ENCODE measurements at regions not wholly inside any gene's neighbourhood (a gene's known extent, or its start where the extent isn't known, plus 50 kb on each side); places are given as distances from the start of the nearest gene placed in this dataset.

DNA sequence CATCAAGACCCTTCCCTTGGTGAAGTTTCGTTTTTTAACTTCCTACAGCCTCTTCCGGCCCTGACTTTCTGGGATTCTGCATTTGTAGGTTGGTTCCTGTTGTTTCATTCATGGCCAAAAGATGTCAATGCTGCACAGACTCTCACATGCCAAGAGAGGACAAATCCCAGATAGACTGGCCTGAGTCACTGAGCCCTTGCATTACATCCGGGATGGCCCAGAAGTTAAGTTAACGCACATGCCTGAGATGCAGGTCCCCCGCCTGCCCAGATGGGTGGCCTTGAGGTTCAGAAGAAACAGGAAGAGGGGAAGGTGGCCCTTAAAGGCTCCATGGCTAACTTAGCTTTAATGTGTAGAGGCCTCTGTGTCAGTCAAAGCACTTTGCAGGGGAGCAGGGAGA lies 51.6 kb upstream of the SRGAP3 start:
- TF ChIP-seq, protein P1, sequence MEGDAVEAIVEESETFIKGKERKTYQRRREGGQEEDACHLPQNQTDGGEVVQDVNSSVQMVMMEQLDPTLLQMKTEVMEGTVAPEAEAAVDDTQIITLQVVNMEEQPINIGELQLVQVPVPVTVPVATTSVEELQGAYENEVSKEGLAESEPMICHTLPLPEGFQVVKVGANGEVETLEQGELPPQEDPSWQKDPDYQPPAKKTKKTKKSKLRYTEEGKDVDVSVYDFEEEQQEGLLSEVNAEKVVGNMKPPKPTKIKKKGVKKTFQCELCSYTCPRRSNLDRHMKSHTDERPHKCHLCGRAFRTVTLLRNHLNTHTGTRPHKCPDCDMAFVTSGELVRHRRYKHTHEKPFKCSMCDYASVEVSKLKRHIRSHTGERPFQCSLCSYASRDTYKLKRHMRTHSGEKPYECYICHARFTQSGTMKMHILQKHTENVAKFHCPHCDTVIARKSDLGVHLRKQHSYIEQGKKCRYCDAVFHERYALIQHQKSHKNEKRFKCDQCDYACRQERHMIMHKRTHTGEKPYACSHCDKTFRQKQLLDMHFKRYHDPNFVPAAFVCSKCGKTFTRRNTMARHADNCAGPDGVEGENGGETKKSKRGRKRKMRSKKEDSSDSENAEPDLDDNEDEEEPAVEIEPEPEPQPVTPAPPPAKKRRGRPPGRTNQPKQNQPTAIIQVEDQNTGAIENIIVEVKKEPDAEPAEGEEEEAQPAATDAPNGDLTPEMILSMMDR (IDR thresholded peaks at IDR 0.05): no peak
- no peak for TF ChIP-seq ZFX (IDR thresholded peaks at IDR 0.05; ENCODE audit: borderline replicate concordance)
- no peak overlapping the region for H3K27ac ChIP-seq

DNA sequence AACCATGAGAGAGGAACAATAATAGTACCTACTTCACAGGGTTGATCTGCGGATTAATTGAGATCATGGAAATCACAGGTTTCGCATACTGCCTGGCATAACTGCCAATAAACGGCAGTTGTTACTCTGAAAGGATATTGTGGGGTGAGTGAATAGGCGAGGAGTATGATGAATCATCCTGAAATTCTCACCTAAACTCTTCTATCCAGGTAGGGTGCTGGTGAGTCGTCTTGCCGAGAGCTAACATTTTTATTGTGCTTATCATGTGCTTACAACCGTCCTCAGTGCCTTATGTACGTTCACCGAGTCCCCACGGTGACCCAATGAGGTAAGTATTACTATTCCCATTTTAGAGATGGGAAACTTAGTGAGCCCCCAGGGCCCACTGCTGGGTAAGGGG lies 52.4 kb upstream of the SRGAP3 start:
- H3K27ac ChIP-seq: no peak overlapping the region
- TF ChIP-seq ZFX (IDR thresholded peaks at IDR 0.05; ENCODE audit: borderline replicate concordance): no peak
- TF ChIP-seq, protein P1 (IDR thresholded peaks at IDR 0.05): no peak

DNA sequence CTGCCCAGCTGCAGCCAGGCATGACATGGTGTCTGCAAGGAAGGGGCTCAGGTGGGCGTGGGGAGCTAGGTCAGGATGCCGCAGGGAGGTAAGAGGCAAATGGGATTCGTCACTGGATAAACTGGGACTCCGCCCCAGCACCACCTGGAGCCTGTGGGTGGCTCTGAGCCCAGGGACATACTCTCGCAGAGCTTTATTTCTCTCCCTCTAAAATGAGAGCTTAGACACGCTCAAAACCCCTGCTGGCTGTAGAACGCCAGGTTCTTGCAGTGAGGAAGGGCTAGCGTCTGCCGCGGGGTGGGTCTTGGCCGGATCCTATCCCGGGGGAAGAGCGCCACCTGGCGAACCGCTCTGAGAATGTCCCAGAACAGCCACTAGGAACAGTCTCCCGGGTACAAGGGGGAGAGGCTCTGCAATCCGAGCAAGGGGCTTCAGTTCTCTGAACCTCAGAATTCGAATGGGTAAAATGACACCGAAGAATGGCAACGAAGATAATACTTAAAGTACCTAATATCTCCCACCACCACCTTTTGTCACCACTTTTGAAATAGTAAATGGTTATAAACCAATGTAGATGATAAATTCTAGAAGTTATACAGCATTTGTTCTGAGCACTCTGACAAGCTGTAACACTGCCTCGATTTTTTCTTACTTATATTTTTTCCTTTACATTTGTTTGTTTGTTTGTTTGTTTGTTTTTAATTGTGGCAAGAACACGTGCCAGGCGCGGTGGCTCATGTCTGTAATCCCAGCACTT lies 53.2 kb upstream of the SRGAP3 start:
- TF ChIP-seq, protein P1 (IDR thresholded peaks at IDR 0.05): peak; percentile 92
- TF ChIP-seq ZFX (IDR thresholded peaks at IDR 0.05; ENCODE audit: borderline replicate concordance): no peak
- no peak overlapping the region for H3K27ac ChIP-seq

DNA sequence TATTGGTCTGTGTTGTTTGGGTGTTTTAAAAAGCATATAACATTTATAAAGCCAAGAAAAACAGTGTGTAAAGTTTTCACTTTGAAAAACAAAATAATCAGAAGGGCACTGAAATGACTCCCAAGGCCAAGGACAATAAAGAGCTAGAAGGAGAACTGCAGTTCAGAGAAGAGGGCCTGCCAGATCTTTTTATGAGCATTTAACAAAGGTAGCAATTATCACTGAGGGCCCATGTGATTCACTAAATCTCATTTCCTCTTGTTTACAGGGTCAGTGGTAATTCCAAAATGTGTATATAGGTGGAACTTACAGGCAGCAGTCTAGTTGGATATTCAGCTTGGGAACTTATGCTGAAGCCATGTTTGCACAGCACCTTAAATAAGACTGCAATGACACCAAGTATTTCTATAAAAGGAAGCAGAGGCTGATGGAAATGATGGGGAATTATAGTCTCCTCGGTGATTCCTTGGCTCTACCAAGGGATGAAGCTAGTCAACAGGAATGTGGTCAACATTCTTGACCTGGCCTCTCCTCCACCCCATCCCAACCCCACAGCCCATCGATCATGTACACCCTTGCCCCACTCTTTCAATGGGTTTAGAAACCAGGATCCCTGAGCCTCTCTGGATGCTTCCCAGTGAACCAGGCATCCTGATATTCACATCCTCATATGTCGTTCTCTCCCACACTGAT lies 54.4 kb upstream of the THUMPD3 start:
- TF ChIP-seq ZFX (IDR thresholded peaks at IDR 0.05; ENCODE audit: borderline replicate concordance): no peak
- no peak overlapping the region for H3K27ac ChIP-seq

DNA sequence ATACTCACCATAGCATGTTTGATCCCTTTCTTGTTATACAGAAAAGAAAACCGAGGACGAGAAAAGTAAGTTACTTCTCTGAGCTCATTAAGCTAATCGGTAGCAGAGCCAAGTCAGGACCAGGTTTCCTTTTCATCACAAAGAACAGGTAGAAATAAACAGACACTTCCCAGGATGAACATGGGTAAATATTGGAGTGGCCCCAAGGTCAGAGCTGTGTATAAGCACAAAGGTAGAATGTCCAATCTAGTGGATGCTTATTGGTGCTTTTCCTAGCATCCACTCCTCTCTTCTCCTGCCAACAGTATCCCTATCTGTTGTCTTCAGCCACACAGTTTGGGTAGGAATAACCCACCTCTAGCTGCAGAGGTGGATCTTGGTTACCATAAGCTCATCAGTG lies 52.8 kb upstream of the THUMPD3 start:
- no peak for TF ChIP-seq ZFX (IDR thresholded peaks at IDR 0.05; ENCODE audit: borderline replicate concordance)
- TF ChIP-seq, protein P1 (IDR thresholded peaks at IDR 0.05): no peak
- no peak overlapping the region for H3K27ac ChIP-seq

DNA sequence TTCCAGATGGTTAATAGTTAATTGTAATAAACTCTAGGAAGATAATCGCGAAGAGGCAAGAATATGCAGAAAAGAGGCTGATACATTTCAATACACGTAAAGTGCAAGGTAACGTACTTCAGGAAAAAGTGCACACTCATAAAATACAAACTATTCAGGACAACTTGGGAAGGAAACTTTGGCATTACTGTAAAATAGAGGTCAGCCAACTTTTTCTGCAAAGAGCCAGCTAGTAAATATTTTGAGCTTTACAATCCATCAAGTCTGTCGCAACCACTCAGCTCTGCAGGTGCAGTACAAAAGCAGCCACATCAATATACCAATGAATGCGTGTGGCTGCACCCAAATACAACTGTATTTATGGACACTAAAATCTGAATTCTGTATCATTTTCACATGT lies 51.6 kb upstream of the THUMPD3 start:
- no peak overlapping the region for H3K27ac ChIP-seq
- no peak for TF ChIP-seq ZFX (IDR thresholded peaks at IDR 0.05; ENCODE audit: borderline replicate concordance)
- TF ChIP-seq, protein P1 (IDR thresholded peaks at IDR 0.05): no peak

Measured in 22Rv1 (cell line).